ENCODE measurements at regions not wholly inside any gene's neighbourhood (a gene's known extent, or its start where the extent isn't known, plus 50 kb on each side); places are given as distances from the start of the nearest gene placed in this dataset.
"Not testable (repeated sequence)": the region's sequence is repeated elsewhere in the genome, so short reads cannot be mapped to it uniquely, and the experiment has no call there.

DNA sequence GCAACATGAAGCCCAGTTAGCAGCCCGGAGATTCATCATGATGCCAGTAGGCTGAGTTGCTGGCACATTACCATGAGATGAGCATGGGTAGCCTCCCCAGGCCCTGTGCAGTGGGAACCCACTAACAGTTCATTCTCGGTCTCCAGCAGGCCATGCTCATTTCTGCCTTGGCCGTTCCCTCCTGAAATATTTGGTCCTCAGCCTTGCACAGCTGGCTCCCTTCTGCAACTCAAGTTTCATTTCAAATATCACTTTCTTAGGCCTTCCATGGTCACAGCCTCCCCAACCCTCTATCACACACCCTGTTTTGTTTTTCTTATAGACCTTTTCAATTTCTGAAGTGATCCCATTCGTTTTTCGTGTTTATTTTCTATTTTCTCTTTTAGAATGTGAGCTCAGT, 125.4 kb upstream of the VLDLR start:
- no peak for DNase-seq (ENCODE audit: low read depth in 2 of 2)

GRCh38 chr9:2496934-2497333, 124.7 kb upstream of the VLDLR start:
- no peak for DNase-seq (ENCODE audit: low read depth in 2 of 2)

DNA sequence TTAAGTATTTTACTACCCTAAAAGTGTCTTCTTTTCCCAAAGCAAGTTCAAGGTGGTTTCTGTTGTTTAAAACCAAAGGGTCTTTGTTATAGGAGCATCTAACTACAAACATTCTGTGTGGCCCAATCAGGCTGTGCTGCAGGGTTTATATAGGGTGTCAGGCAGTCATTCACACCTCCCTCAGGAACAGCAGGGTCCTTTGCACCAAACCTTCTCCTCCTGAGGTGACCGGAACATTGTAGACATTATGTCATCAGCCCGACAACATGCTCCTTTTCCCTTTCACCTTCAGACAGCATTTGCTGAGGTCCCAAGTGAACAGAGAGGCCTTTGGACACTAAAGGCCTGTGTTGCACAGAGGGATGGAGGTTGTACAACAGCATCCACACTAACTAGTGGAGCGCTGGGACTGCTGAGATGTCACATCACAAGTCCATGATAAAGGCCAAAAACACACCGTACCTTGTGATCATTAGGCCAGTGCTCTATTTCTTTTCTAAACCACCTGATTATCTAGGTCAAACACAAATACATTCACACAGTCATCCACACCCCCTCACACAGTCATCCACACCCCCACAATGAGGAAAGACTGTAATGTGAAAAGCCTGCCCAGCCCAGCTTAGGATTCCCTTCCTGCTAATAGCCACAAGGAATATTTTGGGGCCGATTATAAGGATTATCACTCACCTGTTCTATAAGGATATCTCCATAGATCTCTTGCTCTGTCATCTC, 123.8 kb upstream of the VLDLR start:
- no peak for DNase-seq (ENCODE audit: low read depth in 2 of 2)

GRCh38 chr9:2502210-2502609, 119.4 kb upstream of the VLDLR start:
- DNase-seq (ENCODE audit: low read depth in 2 of 2): no peak

GRCh38 chr9:2502760-2503159, 118.8 kb upstream of the VLDLR start:
- DNase-seq (ENCODE audit: low read depth in 2 of 2): no peak

DNA sequence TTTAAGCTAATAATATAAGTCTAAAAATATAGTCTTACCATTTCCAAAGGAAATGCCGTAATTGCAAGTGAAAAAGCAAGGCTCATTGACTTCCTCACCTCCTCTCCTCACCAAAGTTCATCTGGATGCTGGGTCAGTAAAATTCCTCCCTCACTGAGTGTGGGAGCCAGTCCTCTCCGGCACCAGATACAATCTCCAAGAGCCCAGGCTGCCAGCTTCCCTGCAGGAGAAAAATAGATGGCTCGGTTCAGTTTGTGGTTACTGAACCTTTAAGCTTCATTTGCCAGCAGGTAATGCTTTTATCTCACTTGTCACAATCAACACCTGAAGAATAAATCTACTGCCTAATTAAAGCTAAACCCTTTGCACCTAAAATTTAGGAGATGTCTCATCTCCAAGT, 115.3 kb upstream of the VLDLR start:
- DNase-seq (ENCODE audit: low read depth in 2 of 2): no peak

DNA sequence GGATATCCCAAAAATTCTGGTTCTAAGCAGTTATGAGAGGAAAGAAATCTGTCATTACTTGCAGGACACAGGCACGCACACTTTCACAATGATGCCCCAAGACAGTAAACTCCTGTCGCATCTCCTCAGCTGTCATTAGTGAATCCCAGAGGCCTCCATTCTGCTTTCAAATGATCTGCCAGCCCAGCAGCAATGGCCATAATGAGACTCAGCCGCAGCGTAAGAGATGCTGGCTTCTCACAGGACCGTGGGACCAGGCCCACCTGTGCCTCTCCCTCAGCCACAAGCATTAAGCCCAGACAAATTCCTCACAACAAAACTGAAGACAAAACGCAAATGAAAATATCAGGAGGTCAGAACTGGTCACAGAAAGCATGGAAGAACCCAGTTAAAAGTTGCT, 98.0 kb upstream of the VLDLR start:
- DNase-seq (ENCODE audit: low read depth in 2 of 2): no peak

- DNase-seq (ENCODE audit: low read depth in 2 of 2): no peak
Observed at GRCh38 chr9:2524601-2525000, 97.0 kb upstream of the VLDLR start.

DNA sequence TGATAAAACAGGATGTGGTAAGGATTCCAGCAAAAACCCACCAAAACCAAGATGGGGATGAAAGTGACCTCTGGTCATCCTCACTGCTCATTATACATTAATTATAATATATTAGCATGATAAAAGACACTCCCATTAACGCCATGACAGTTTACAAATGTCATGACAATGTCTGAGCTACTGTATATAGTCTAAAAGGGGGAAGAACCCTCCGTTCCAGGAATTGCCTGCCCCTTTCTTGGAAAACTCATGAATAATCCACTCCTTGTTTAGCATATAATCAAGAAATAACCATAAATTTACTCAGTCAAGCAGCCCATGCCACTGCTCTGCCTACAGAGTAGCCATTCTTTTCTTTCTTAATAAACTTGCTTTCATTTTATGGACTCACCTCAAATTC, 96.4 kb upstream of the VLDLR start:
- no peak for DNase-seq (ENCODE audit: low read depth in 2 of 2)

DNA sequence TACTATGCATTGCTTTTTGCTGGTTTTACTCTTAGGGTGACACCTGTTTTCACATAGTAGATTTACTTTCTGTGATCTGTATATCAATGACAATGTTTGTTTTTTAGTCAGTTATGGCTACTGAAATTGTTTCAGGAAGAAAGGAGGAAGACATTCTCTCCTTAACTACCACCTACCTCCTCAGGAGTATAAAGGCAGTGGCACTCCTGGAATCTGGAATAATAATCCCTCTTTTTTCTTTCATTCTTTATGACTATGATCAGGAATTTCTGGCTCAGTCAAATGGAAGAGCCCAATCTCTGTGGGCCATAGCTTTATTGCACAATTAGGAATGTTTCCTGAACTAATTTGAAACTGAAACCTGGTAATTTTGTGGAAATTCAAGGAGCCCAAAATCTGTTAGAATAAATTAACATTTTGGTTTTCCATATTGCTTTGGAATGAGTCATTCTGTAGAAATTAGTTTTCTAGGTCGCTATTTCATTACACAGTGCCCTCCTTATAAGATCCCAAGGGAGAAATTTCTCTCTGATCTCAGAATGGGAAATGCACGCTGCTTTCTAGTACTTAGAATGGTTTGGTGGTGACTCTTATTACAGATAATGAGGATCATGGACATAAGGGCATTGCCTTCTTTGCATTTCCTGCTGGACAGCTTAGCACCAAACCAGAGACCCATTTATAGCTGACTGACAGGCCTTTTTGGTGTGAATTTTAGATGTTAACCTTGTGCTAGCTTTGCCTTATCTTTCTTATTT, 95.3 kb upstream of the VLDLR start:
- no peak for DNase-seq (ENCODE audit: low read depth in 2 of 2)

DNA sequence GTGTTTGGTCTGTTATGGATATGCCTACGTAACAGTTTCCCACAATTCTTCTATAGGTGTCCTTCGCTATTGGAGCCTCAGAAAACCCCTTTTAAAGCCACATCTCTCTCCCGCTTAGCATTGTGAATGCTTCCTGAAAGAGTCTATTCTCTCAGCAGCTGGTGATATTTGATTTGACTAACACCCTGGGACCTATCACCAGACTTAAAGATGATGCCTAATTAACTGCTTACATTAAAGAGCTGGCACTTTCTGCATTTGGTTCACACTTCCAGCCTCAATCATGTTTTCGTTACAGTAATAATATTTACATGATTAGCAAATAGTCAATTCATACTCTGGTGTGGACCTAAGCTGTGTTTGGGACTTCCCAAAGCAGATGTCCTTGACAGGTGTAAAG, 90.1 kb upstream of the VLDLR start:
- no peak for DNase-seq (ENCODE audit: low read depth in 2 of 2)

GRCh38 chr9:2536511-2536910, 85.1 kb upstream of the VLDLR start:
- DNase-seq (ENCODE audit: low read depth in 2 of 2): no peak

DNA sequence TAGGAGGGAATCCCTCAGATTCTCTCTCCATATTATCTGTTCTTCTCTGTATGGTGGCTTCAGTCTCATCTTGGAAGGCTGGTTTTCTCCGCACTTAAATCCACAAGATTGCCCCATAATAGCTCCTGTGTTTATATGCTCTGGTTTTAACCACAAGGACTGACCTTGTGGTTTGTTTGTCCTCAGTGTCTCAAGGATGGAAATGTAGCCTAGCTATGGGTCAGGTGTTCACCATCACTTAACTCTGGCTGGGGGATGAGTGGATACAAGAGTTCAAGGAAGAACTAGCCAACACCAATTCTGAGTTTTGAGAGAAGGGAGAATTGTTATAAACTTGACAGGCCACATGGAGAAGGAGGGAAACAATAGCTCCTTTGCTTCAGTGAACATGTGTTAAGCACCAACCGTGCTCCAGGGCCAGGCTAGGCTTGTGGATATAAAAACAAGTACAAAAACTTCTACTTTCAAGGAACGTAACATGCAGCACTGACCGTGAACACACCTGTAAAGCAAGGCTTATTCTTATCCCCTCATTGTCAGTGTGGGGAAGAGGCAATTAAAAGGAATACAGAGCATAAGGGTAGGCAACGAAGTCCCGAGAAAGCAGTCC, 75.6 kb upstream of the VLDLR start:
- DNase-seq (ENCODE audit: low read depth in 2 of 2): no peak

DNA sequence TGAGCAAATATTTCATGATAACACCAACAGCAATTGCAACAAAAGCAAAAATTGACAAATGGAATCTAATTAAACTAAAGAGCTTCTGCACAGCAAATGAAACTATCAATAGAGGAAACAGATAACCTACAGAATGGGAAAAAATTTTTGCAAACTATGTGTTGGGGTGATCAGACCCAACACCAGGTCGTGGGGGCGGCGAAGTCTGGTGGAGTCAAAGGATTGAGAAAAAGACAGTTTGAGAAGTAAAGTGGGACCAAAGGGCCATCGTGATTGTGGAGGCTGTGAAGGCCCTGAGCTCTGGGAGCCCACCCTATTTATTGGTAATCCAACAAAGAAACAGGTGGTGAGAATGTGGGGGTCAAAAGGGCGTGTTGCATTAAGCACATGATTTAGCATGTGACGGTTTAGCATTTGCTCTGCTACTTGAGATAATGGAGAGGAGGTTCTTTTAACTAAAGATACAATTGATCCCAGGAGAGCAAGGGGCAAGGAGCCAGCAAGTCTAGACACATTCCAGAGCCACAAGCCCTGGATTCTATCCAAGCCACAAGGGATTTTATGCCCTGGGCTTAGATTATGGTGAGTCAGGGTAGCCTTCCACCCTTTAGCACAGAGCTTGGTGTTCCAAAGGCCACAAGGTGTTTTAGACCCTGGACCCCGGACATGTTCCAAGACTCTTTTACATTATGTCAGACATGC, 65.5 kb upstream of the VLDLR start:
- not testable (repeated sequence) for DNase-seq (ENCODE audit: low read depth in 2 of 2)

DNA sequence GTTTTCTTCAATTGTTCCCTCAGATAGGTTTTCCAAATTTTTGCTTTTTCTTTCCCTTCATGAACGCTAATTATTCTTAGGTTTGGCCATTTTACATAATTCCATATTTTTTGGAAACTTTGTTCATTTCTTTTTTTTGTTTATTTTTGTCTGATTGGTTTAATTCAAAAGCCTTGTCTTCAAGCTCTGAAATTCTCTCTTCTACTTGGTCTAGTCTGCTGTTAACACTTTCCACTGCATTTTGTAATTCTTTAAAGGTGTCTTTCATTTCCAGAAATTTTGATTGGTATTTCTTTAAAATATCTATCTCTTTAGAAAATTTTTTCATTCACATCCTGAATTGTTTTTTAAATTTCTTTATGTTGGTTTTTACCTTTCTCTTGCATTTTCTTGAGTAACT, 63.9 kb upstream of the VLDLR start:
- no peak for DNase-seq (ENCODE audit: low read depth in 2 of 2)

GRCh38 chr9:2559192-2560152, 62.1 kb upstream of the VLDLR start:
- no peak for DNase-seq (ENCODE audit: low read depth in 2 of 2)

DNA sequence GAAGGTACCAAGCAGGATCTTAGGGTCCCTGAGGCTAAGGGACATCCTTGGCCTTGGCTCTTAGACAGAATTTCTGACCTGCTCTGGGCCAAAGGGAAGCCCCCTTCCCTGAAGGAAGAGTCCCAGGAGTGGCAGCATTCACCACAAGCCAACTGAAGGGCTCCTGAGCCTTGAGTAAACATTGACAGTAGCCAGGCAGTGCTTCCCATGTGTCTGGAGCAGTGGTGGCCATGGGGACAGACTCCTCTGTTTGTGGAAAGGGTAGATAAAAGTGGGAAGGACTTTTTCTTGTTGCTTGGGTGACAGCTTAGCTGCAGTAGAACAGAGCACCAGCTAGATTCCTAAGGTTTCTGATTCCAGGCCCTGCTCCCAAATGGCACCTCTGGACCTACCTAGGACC, 61.4 kb upstream of the VLDLR start:
- no peak for DNase-seq (ENCODE audit: low read depth in 2 of 2)

- no peak for DNase-seq (ENCODE audit: low read depth in 2 of 2)
Observed at GRCh38 chr9:2565676-2566340, 55.8 kb upstream of the VLDLR start.

DNA sequence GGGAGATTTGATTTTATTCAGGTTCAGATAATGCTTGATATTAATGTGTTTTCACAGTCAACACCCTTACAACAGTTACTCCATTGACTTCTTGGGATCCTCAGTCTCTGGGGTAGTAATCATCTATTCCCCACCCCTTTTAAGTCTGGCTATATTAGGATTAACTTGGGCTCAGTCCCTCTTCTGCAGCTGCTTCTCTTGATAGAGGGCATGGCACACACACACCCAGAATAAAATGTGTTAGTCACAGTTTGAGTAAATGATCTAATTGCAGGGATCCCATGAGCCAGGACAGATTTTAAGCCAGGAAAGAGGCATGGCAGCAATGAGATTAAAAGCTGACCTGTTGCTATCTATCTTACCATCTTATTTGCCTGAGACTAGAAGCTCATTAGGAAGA, 53.7 kb upstream of the VLDLR start:
- DNase-seq (ENCODE audit: low read depth in 2 of 2): no peak

DNA sequence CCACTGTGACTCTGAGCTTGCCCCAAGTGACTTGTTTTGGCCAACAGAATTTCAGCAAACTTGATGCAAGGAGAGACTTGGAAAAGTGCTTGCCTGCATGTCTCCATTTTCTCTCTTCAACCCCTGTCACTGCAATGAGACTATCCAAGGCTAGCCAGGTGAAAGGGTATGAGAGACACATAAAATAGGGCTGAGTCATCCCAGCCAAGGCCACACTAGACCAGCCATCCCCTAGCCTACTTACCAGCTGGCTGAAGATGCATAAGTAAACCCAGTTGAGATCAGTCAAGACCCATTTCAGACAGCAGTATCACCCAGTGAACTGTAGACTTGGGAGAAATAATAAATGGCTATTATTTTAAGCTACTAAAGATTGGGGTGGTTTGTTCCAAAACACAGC, 52.9 kb upstream of the VLDLR start:
- no peak for DNase-seq (ENCODE audit: low read depth in 2 of 2)
